MM.1S (cell line): ENCODE measurements at regions not wholly inside any gene's neighbourhood (a gene's known extent, or its start where the extent isn't known, plus 50 kb on each side); places are given as distances from the start of the nearest gene placed in this dataset.

Source experiments
- EZH2 ChIP-seq: fragments of 300-600 bp; sonication (generic); optimal IDR thresholded peaks from 2 replicates; pipeline ENCODE3; 2017; ENCODE audit warnings: low read depth, mild to moderate bottlenecking, antibody characterized with exemption, low read length, mixed read lengths
- TF ChIP-seq, protein P1 (sequence below): fragments of 300-600 bp; sonication (generic); IDR thresholded peaks from 2 replicates; pipeline ENCODE4 v1.5.1; 2016; ENCODE audit warnings: antibody characterized with exemption, low read length, mixed read lengths

DNA sequence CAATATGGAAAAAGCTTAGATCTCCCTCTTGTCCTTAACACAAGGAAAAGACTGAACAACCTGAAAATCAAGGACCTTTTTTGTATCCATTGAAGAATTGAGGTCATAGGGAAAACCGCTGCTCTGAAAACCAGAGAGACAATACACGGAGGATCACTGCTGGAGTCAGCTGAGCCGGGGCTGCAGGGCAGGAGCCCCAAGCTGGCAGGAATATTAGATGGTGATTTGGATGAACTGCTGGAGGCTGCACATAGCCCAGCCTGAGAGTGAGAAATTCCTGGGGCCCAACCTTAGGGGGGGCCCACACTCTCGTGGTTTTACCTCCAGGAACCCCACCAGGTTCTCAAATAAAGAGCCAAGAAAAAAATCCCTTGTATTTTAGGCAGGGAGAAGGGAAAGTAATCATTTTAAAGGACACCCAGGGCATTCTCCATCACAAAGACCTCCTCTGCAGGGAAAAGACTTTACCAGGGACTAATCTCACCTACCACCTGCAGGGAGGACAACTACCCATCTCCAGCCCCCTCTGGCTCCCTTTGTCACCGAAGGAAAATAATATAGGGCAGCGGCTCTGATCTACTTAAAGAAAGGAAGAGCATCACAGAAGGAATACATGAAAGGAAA, 55.4 kb upstream of the RNF32 start:
- TF ChIP-seq, protein P1, sequence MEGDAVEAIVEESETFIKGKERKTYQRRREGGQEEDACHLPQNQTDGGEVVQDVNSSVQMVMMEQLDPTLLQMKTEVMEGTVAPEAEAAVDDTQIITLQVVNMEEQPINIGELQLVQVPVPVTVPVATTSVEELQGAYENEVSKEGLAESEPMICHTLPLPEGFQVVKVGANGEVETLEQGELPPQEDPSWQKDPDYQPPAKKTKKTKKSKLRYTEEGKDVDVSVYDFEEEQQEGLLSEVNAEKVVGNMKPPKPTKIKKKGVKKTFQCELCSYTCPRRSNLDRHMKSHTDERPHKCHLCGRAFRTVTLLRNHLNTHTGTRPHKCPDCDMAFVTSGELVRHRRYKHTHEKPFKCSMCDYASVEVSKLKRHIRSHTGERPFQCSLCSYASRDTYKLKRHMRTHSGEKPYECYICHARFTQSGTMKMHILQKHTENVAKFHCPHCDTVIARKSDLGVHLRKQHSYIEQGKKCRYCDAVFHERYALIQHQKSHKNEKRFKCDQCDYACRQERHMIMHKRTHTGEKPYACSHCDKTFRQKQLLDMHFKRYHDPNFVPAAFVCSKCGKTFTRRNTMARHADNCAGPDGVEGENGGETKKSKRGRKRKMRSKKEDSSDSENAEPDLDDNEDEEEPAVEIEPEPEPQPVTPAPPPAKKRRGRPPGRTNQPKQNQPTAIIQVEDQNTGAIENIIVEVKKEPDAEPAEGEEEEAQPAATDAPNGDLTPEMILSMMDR, result no peak
- TF ChIP-seq EZH2, result no peak
